ENCODE measurements at regions not wholly inside any gene's neighbourhood (a gene's known extent, or its start where the extent isn't known, plus 50 kb on each side); places are given as distances from the start of the nearest gene placed in this dataset.
"Not testable (repeated sequence)": the region's sequence is repeated elsewhere in the genome, so short reads cannot be mapped to it uniquely, and the experiment has no call there.

DNA sequence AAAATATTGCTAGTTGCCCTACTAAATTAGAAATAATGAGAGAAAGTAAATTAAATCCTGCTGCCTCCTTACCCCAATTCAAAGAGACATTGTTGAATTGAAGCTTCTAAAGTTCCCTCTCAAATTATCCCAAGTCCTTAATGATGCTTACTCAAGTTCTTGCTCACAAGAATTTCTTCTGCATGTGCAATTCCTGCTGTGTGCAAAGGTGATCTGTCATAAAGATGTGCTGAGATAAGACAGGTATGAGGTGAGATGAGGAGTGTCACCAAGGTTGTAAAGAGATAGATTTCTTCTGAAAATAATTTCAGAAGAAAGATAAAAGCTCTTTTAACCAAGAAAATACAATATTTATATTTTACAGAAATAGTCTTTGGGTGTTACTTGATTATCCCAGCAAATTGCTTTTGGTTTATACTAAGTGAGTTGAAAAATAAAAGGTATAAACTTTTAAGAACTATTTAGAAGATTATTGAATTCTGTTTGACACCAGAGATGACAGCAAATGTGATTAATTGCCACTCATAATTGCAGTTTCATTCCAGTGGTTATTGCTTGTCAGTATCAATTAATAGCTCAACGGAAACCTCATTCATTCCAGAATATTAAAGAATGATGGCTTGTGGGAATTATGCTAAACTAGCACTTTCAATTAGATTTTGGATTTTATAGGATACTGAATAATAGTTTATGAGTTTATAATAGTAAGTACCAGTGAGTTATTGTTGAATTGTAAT, 674.3 kb downstream of the STK39 start:
- DNase-seq: no peak
- intact Hi-C loops (cut with DNase I; ENCODE audit: low total_unique reads) (no loop called here), in situ Hi-C loops (cut with MboI; ENCODE audit: low pct_ligation_motif_present in 1 of 4, low pct_unique_long_range_greater_than_20kb in 1 of 4, low sequenced_read_pairs in 3 of 4) (no loop called here)

GRCh38 chr2:167570370-167570769, 677.0 kb downstream of the STK39 start:
- Histone ChIP-seq H3K36me3 (no peaks in the 10 kb centered on the region), H3K9me3 (no peaks in the 10 kb centered on the region), H3K27ac (no peak overlapping the region), H3K27me3 (no peaks in the 10 kb centered on the region), H3K4me1 (peaks cover 0 to 4% (median 0%) of the 10 kb centered on the region in 4 donors), H3K4me3 (no peak overlapping the region)
- intact Hi-C loops (cut with DNase I; ENCODE audit: low total_unique reads): no loop called here
- in situ Hi-C loops (cut with MboI; ENCODE audit: low pct_ligation_motif_present in 1 of 4, low pct_unique_long_range_greater_than_20kb in 1 of 4, low sequenced_read_pairs in 3 of 4): no loop called here
- TF ChIP-seq POLR2A (IDR thresholded peaks at IDR 0.05) (no peak), POLR2AphosphoS5 (IDR thresholded peaks at IDR 0.05) (no peak), EP300 (IDR thresholded peaks at IDR 0.05; ENCODE audit: low read depth) (no peak), CTCF (IDR thresholded peaks at IDR 0.05) (no peak)
- no peak for DNase-seq
- 91 to 93% methylated on average over 3 of the region's 3 CpGs for WGBS, 2 donors (ENCODE audit: low coverage in 1 of 2)

More for the DNA sequence above, 674.3 kb downstream of the STK39 start:
- no peak overlapping the region for H3K4me3 ChIP-seq
- WGBS, 2 donors (ENCODE audit: low coverage in 1 of 2): 78 to 82% methylated on average over 1 of the region's 1 CpG
- H3K27me3 ChIP-seq: no peaks in the 10 kb centered on the region
- H3K4me1 ChIP-seq: peaks cover 0 to 8% (median 2%) of the 10 kb centered on the region in 4 donors
- no peaks in the 10 kb centered on the region for H3K9me3 ChIP-seq
- TF ChIP-seq CTCF (IDR thresholded peaks at IDR 0.05): no peak
- no peak for TF ChIP-seq POLR2AphosphoS5 (IDR thresholded peaks at IDR 0.05)
- TF ChIP-seq POLR2A (IDR thresholded peaks at IDR 0.05): no peak
- no peak for TF ChIP-seq EP300 (IDR thresholded peaks at IDR 0.05; ENCODE audit: low read depth)
- H3K27ac ChIP-seq: no peak overlapping the region
- H3K36me3 ChIP-seq: no peaks in the 10 kb centered on the region

DNA sequence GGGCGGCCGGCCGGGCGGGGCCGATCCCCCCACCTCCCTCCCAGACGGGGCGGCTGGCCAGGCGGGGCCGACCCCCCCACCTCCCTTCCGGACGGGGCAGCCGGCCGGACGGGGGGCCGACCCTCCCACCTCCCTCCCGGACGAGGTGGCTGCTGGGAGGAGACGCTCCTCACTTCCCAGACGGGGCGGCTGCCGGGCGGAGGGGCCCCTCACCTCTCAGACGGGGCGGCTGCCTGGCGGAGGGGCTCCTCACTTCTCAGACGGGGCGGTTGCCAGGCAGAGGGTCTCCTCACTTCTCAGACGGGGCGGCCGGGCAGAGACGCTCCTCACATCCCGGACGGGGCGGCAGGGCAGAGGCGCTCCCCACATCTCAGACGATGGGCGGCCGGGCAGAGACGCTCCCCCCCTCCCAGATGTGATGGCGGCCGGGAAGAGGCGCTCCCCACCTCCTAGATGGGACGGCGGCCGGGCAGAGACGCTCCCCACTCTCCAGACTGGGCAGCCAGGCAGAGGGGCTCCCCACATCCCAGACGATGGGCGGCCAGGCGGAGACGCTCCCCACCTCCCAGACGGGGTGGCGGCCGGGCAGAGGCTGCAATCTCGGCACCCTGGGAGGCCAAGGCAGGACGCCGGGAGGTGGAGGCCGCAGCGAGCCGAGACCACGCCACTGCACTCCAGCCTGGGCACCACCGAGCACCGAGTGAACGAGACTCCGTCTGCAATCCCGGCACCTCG, 675.8 kb downstream of the XIRP2 start:
- H3K9me3 ChIP-seq; intact Hi-C loops (cut with DNase I; ENCODE audit: low total_unique reads); DNase-seq; H3K27ac ChIP-seq; H3K4me1 ChIP-seq; H3K4me3 ChIP-seq; H3K27me3 ChIP-seq; H3K36me3 ChIP-seq; in situ Hi-C loops (cut with MboI; ENCODE audit: low pct_ligation_motif_present in 1 of 4, low pct_unique_long_range_greater_than_20kb in 1 of 4, low sequenced_read_pairs in 3 of 4): not testable (repeated sequence)
- whole genome bisulfite sequencing, 2 donors (ENCODE audit: low coverage in 1 of 2): 98% methylated on average over 9 of the region's 66 CpGs; no CpG with 5 or more reads in 1 of the 2 donors

DNA sequence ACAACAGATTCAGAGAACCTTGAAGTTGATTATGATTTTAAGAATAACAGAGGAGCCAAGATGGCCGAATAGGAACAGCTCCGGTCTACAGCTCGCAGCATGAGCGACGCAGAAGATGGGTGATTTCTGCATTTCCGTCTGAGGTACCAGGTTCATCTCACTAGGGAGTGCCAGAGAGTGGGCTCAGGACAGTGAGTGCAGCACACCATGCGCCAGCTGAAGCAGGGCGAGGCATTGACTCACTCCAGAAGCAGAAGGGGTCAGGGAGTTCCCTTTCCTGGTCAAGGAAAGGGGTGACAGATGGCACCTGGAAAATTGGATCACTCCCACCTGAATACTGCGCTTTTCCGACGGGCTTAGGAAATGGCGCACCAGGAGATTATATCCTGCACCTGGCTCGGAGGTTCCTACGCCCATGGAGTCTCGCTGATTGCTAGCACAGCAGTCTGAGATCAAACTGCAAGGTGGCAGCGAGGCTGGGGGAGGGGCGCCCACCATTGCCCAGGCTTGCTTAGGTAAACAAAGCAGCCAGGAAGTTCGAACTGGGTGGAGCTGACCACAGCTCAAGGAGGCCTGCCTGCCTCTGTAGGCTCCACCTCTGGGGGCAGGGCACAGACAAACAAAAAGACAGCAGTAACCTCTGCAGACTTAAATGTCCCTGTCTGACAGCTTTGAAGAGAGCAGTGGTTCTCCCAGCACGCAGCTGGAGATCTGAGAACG, 670.2 kb downstream of the XIRP2 start:
- H3K36me3 ChIP-seq; intact Hi-C loops (cut with DNase I; ENCODE audit: low total_unique reads); H3K27ac ChIP-seq; in situ Hi-C loops (cut with MboI; ENCODE audit: low pct_ligation_motif_present in 1 of 4, low pct_unique_long_range_greater_than_20kb in 1 of 4, low sequenced_read_pairs in 3 of 4); H3K4me3 ChIP-seq; H3K4me1 ChIP-seq; DNase-seq; H3K27me3 ChIP-seq; H3K9me3 ChIP-seq: not testable (repeated sequence)
- 92 to 95% methylated on average over 4 to 17 of the region's 20 CpGs for WGBS, 2 donors (ENCODE audit: low coverage in 1 of 2)

- intact Hi-C loops (cut with DNase I; ENCODE audit: low total_unique reads) (no loop called here), in situ Hi-C loops (cut with MboI; ENCODE audit: low pct_ligation_motif_present in 1 of 4, low pct_unique_long_range_greater_than_20kb in 1 of 4, low sequenced_read_pairs in 3 of 4) (no loop called here)
- TF ChIP-seq POLR2A (IDR thresholded peaks at IDR 0.05) (no peak), CTCF (IDR thresholded peaks at IDR 0.05) (no peak), POLR2AphosphoS5 (IDR thresholded peaks at IDR 0.05) (no peak), EP300 (IDR thresholded peaks at IDR 0.05; ENCODE audit: low read depth) (no peak)
- WGBS, 2 donors (ENCODE audit: low coverage in 1 of 2): 82 to 93% methylated on average over 2 of the region's 2 CpGs
- no peaks in the 10 kb centered on the region for H3K27me3 ChIP-seq
- no peak overlapping the region for H3K27ac ChIP-seq
- peaks cover 0 to 6% of the 10 kb centered on the region in 2 donors for H3K9me3 ChIP-seq
- H3K4me1 ChIP-seq: no peaks in the 10 kb centered on the region
- H3K4me3 ChIP-seq: no peak overlapping the region
- no peaks in the 10 kb centered on the region for H3K36me3 ChIP-seq
- DNase-seq: no peak
Observed at GRCh38 chr2:167555098-167555720, 666.9 kb downstream of the XIRP2 start.

All from transverse colon (tissue), 4 donors.